OCI-LY7 (cell line): ENCODE measurements at regions not wholly inside any gene's neighbourhood (a gene's known extent, or its start where the extent isn't known, plus 50 kb on each side); places are given as distances from the start of the nearest gene placed in this dataset.
"Not testable (repeated sequence)": the region's sequence is repeated elsewhere in the genome, so short reads cannot be mapped to it uniquely, and the experiment has no call there.

Experiments
- CTCF ChIP-seq: fragments of 200-600 bp; sonication (generic); conservative IDR thresholded peaks from 2 replicates; pipeline ENCODE4 v1.5.1; 2014; ENCODE audit warnings: mild to moderate bottlenecking, antibody characterized with exemption, low read length, moderate library complexity, mixed read lengths
- EZH2phosphoT487 ChIP-seq: fragments of 200-600 bp; sonication (generic); IDR thresholded peaks from 2 replicates; pipeline ENCODE4 v1.6.1; 2018; ENCODE audit warnings: low read depth, borderline replicate concordance, mild to moderate bottlenecking, mixed run types, antibody characterized with exemption, low read length, moderate library complexity, mixed read lengths

GRCh38 chr1:224012807-224013434 is 101.0 kb upstream of the FBXO28 start:
- not testable (repeated sequence) for TF ChIP-seq CTCF, EZH2phosphoT487
